H9 (cell line): ENCODE measurements at regions not wholly inside any gene's neighbourhood (a gene's known extent, or its start where the extent isn't known, plus 50 kb on each side); places are given as distances from the start of the nearest gene placed in this dataset.
A peak's percentile ranks its signal among the peaks of the same experiment; 100 is the strongest.

Source experiments
- DNase-seq: peaks from one replicate; pipeline ENCODE4 v3.0.0-alpha.2; 2017
- H2AFZ ChIP-seq: one replicate; pipeline ENCODE4 v1.6.1; 2013; ENCODE audit warnings: mild to moderate bottlenecking, low read length, control low read depth, moderate library complexity
- H2AK5ac ChIP-seq: 2 replicates; pipeline ENCODE4 v1.6.1; 2013; ENCODE audit warnings: low read length, control low read depth, mixed read lengths; ENCODE audit not compliant: insufficient read length
- H2BK120ac ChIP-seq: one replicate; pipeline ENCODE4 v1.6.1; 2013; ENCODE audit warnings: low read depth, mild to moderate bottlenecking, low read length, control low read depth, inconsistent platforms; ENCODE audit not compliant: poor library complexity, severe bottlenecking
- H2BK12ac ChIP-seq: 2 replicates; pipeline ENCODE4 v1.6.1; 2013; ENCODE audit warnings: low read length, control low read depth, mixed read lengths, low read depth; ENCODE audit not compliant: insufficient read length
- H2BK15ac ChIP-seq: 2 replicates; pipeline ENCODE4 v1.6.1; 2013; ENCODE audit warnings: low read depth, low read length, control low read depth
- H2BK20ac ChIP-seq: one replicate; pipeline ENCODE4 v1.6.1; 2013; ENCODE audit warnings: low read depth, mild to moderate bottlenecking, low read length, control low read depth, inconsistent platforms; ENCODE audit not compliant: poor library complexity, severe bottlenecking
- H2BK5ac ChIP-seq: 2 replicates; pipeline ENCODE4 v1.6.1; 2013; ENCODE audit warnings: low read length, control low read depth, mixed read lengths; ENCODE audit not compliant: insufficient read length
- H3K14ac ChIP-seq: 2 replicates; pipeline ENCODE4 v1.6.1; 2013; ENCODE audit warnings: low read length, control low read depth; ENCODE audit not compliant: insufficient read depth
- H3K18ac ChIP-seq: 2 replicates; pipeline ENCODE4 v1.6.1; 2013; ENCODE audit warnings: low read depth, mild to moderate bottlenecking, mixed read lengths, low read length, control low read depth; ENCODE audit not compliant: insufficient read length
- H3K23ac ChIP-seq: 2 replicates; pipeline ENCODE4 v1.6.1; 2013; ENCODE audit warnings: low read length, control low read depth, mixed read lengths, low read depth; ENCODE audit not compliant: insufficient read length
- H3K23me2 ChIP-seq: 2 replicates; pipeline ENCODE4 v1.6.1; 2013; ENCODE audit warnings: low read depth, mild to moderate bottlenecking, mixed read lengths, low read length, control low read depth; ENCODE audit not compliant: insufficient read length, poor library complexity, severe bottlenecking
- H3K27ac ChIP-seq: 2 replicates; pipeline ENCODE4 v1.5.1; 2013; ENCODE audit warnings: low read length, control low read depth, mixed read lengths, low read depth; ENCODE audit not compliant: insufficient read length
- H3K27me3 ChIP-seq: 2 replicates; pipeline ENCODE4 v1.6.1; 2013; ENCODE audit warnings: low read length, control low read depth, inconsistent platforms; ENCODE audit not compliant: insufficient read depth
- H3K4ac ChIP-seq: 2 replicates; pipeline ENCODE4 v1.6.1; 2013; ENCODE audit warnings: low read depth, mild to moderate bottlenecking, control low read depth, inconsistent platforms, low read length, moderate library complexity
- H3K4me1 ChIP-seq: 2 replicates; pipeline ENCODE4 v1.6.1; 2013; ENCODE audit warnings: low read length, control low read depth, inconsistent platforms; ENCODE audit not compliant: insufficient read depth
- H3K4me2 ChIP-seq: 2 replicates; pipeline ENCODE4 v1.6.1; 2013; ENCODE audit warnings: low read length, control low read depth, mixed read lengths; ENCODE audit not compliant: insufficient read length, insufficient read depth
- H3K56ac ChIP-seq: 2 replicates; pipeline ENCODE4 v1.6.1; 2013; ENCODE audit warnings: low read depth, mild to moderate bottlenecking, mixed read lengths, low read length, control low read depth; ENCODE audit not compliant: insufficient read length
- H3K79me1 ChIP-seq: 2 replicates; pipeline ENCODE4 v1.6.1; 2013; ENCODE audit warnings: low read depth, mild to moderate bottlenecking, moderate library complexity, low read length, control low read depth, inconsistent platforms; ENCODE audit not compliant: insufficient read depth, poor library complexity, severe bottlenecking
- H3K79me2 ChIP-seq: 2 replicates; pipeline ENCODE4 v1.6.1; 2013; ENCODE audit warnings: low read length, control low read depth, inconsistent platforms; ENCODE audit not compliant: insufficient read depth
- H3K9ac ChIP-seq: 2 replicates; pipeline ENCODE4 v1.6.1; 2013; ENCODE audit warnings: low read length, control low read depth, mixed read lengths; ENCODE audit not compliant: insufficient read length; ENCODE audit errors: extremely low read depth
- H3K9me3 ChIP-seq: one replicate; pipeline ENCODE4 v1.6.1; 2013; ENCODE audit warnings: low read depth, low read length, inconsistent platforms; ENCODE audit not compliant: control insufficient read depth
- H3T11ph ChIP-seq: one replicate; pipeline ENCODE4 v1.6.1; 2013; ENCODE audit warnings: mild to moderate bottlenecking, low read length, control low read depth, inconsistent platforms
- H4K20me1 ChIP-seq: one replicate; pipeline ENCODE4 v1.6.1; 2013; ENCODE audit not compliant: control insufficient read depth, insufficient read length, insufficient read depth
- H4K5ac ChIP-seq: 2 replicates; pipeline ENCODE4 v1.6.1; 2013; ENCODE audit warnings: low read depth, mild to moderate bottlenecking, mixed read lengths, low read length, control low read depth; ENCODE audit not compliant: insufficient read length
- H4K8ac ChIP-seq: replicated peaks from 2 replicates; pipeline ENCODE4 v1.6.1; 2013; ENCODE audit warnings: low read length, control low read depth, mixed read lengths, low read depth; ENCODE audit not compliant: insufficient read length
- H4K91ac ChIP-seq: 2 replicates; pipeline ENCODE4 v1.6.1; 2013; ENCODE audit warnings: low read depth, mild to moderate bottlenecking, moderate library complexity, mixed read lengths, low read length, control low read depth; ENCODE audit not compliant: insufficient read length
- H3K27ac Mint-ChIP-seq, 3 experiments: 2 replicates in 2 of 3; 3 replicates in 1 of 3; pipeline ENCODE4 v1.8.0; 2020 to 2021; ENCODE audit warnings: mixed read lengths in 3 of 3, mild to moderate bottlenecking in 1 of 3, moderate library complexity in 1 of 3
- H3K27me3 Mint-ChIP-seq: 2 replicates; pipeline ENCODE4 v1.8.0; 2021; ENCODE audit warnings: low read depth, mild to moderate bottlenecking, moderate library complexity, mixed read lengths
- H3K36me3 Mint-ChIP-seq, 3 experiments: 2 replicates in 2 of 3; 3 replicates in 1 of 3; pipeline ENCODE4 v1.8.0; 2020 to 2021; ENCODE audit warnings: low read depth in 3 of 3, mixed read lengths in 3 of 3; ENCODE audit not compliant: insufficient read depth in 1 of 3
- H3K4me1 Mint-ChIP-seq, 2 experiments: 2 replicates each; pipeline ENCODE4 v1.8.0; 2020; ENCODE audit warnings: mixed read lengths in 2 of 2
- H3K4me3 Mint-ChIP-seq, 2 experiments: 2 replicates in 1 of 2; 3 replicates in 1 of 2; pipeline ENCODE4 v1.8.0; 2020 to 2021; ENCODE audit warnings: mild to moderate bottlenecking in 2 of 2, mixed read lengths in 2 of 2, moderate library complexity in 1 of 2
- H3K9me3 Mint-ChIP-seq, 2 experiments: 2 replicates in 1 of 2; 3 replicates in 1 of 2; pipeline ENCODE4 v1.8.0; 2020; ENCODE audit warnings: mild to moderate bottlenecking in 2 of 2, mixed read lengths in 2 of 2, moderate library complexity in 1 of 2
- CTCF ChIP-seq: fragments of 200-600 bp; sonication (generic); conservative IDR thresholded peaks from 3 replicates; pipeline ENCODE4 v1.8.0; 2021; ENCODE audit warnings: antibody characterized with exemption, mild to moderate bottlenecking
- WGBS: extraction: QIAGEN DNeasy Blood & Tissue Kit; methylation state at CpG from one replicate; pipeline ENCODE4 v1.1.7; 2013; ENCODE audit warnings: missing lambda C conversion rate, low lambda C conversion rate, mixed read lengths; ENCODE audit not compliant: insufficient read length; ENCODE audit errors: extremely low coverage; 5-methylcytosine and 5-hydroxymethylcytosine counted together

- H3K27me3 ChIP-seq, result no peaks in the 10 kb centered on the region
- no peaks in the 10 kb centered on the region for H3K79me1 ChIP-seq
- H3K23me2 ChIP-seq, result no peaks in the 10 kb centered on the region
- no peak overlapping the region for H4K91ac ChIP-seq
- no peak overlapping the region for H3K18ac ChIP-seq
- Mint-ChIP-seq H3K4me1 (peaks cover 86 to 88% of the 10 kb centered on the region in 2 experiments), H3K27me3 (no peaks in the 10 kb centered on the region), H3K4me3 (no peak overlapping the region), H3K27ac (peak overlapping the region in 2 of 3 experiments; percentile 49 to 54; a peak in 1 of 7 replicates), H3K36me3 (0 out of 7 replicates have a peak, but pooled peaks cover 0 to 2% (median 0%) of the 10 kb centered on the region in 3 experiments), H3K9me3 (no peaks in the 10 kb centered on the region)
- no peak for TF ChIP-seq CTCF
- H3K14ac ChIP-seq, result no peak overlapping the region
- no CpG with 5 or more reads among the region's 1 CpG for WGBS
- no peak overlapping the region for H2BK15ac ChIP-seq
- H3T11ph ChIP-seq, result no peak overlapping the region
- H4K8ac ChIP-seq, result no peak overlapping the region
- no peak overlapping the region for H3K4ac ChIP-seq
- no peak overlapping the region for H2BK20ac ChIP-seq
- no peak overlapping the region for H3K56ac ChIP-seq
- no peak overlapping the region for H2BK5ac ChIP-seq
- H3K79me2 ChIP-seq, result no peaks in the 10 kb centered on the region
- H3K9me3 ChIP-seq, result no peaks in the 10 kb centered on the region
- H3K4me2 ChIP-seq, result no peak overlapping the region
- H3K27ac ChIP-seq, result no peak overlapping the region
- no peaks in the 10 kb centered on the region for H4K20me1 ChIP-seq
- H2AFZ ChIP-seq, result no peak overlapping the region
- no peak overlapping the region for H2AK5ac ChIP-seq
- no peak overlapping the region for H2BK12ac ChIP-seq
- H4K5ac ChIP-seq, result no peak overlapping the region
- no peak overlapping the region for H3K9ac ChIP-seq
- peaks cover 8% of the 10 kb centered on the region; the same call in 1 of the 2 replicates for H3K4me1 ChIP-seq
- H3K23ac ChIP-seq, result no peak overlapping the region
- DNase-seq, result no peak
- H2BK120ac ChIP-seq, result no peak overlapping the region
These were observed 511.5 kb upstream of the CITED2 start for GRCh38 chr6:139885909-139886308.
